ENCODE measurements at regions not wholly inside any gene's neighbourhood (a gene's known extent, or its start where the extent isn't known, plus 50 kb on each side); places are given as distances from the start of the nearest gene placed in this dataset.
A peak's percentile ranks its signal among the peaks of the same experiment; 100 is the strongest.

GRCh38 chr13:106702505-106702904 lies 134.6 kb upstream of the ARGLU1 start:
- H3F3A ChIP-seq (ENCODE audit: insufficient read depth, low read length, poor library complexity, severe bottlenecking) = no peaks in the 10 kb centered on the region
- H3K36me3 ChIP-seq (ENCODE audit: insufficient read depth, low read length) = no peaks in the 10 kb centered on the region
- H3K79me2 ChIP-seq (replicated peaks; ENCODE audit: insufficient read depth, low read length) = no peaks in the 10 kb centered on the region
- no peaks in the 10 kb centered on the region for H4K20me1 ChIP-seq (ENCODE audit: insufficient read depth)
- no peaks in the 10 kb centered on the region for H3K27me3 ChIP-seq (ENCODE audit: insufficient read depth, low read depth, low read length)
- no peak overlapping the region for H3K9ac ChIP-seq (ENCODE audit: low read length)
- H2AFZ ChIP-seq (ENCODE audit: low read depth, low read length) = no peak overlapping the region
- no peak overlapping the region for H3K4me2 ChIP-seq (ENCODE audit: low read length)
- TF ChIP-seq EP300 (conservative IDR thresholded peaks at IDR 0.05; ENCODE audit: poor library complexity, severe bottlenecking) (no peak), REST (IDR thresholded peaks at IDR 0.05; ENCODE audit: borderline replicate concordance) (no peak), TAF1 (IDR thresholded peaks at IDR 0.05; ENCODE audit: low read depth) (no peak), CTCF (IDR thresholded peaks at IDR 0.05; ENCODE audit: poor library complexity, severe bottlenecking) (no peak), POLR2AphosphoS5 (IDR thresholded peaks at IDR 0.05) (no peak), EZH2 (IDR thresholded peaks at IDR 0.05; ENCODE audit: borderline replicate concordance, insufficient read depth, low read length, poor library complexity, severe bottlenecking) (no peak), RAD21 (conservative IDR thresholded peaks at IDR 0.05) (no peak)
- H3K9me2 ChIP-seq (ENCODE audit: insufficient read depth, low read length) = no peaks in the 10 kb centered on the region
- H3K27ac ChIP-seq (ENCODE audit: low read length) = no peak overlapping the region
- no peaks in the 10 kb centered on the region for H3K9me3 ChIP-seq (ENCODE audit: low read length)
- no peak overlapping the region for H3K4me3 ChIP-seq (ENCODE audit: low read length)

- no peak overlapping the region for H3K9ac ChIP-seq (ENCODE audit: low read length)
- no peaks in the 10 kb centered on the region for H4K20me1 ChIP-seq (ENCODE audit: insufficient read depth)
- peak overlapping the region; percentile 14 for H2AFZ ChIP-seq (ENCODE audit: low read depth, low read length)
- no peak overlapping the region for H3K4me3 ChIP-seq (ENCODE audit: low read length)
- H3F3A ChIP-seq (ENCODE audit: insufficient read depth, low read length, poor library complexity, severe bottlenecking) = no peaks in the 10 kb centered on the region
- H3K36me3 ChIP-seq (ENCODE audit: insufficient read depth, low read length) = no peaks in the 10 kb centered on the region
- no peak overlapping the region for H3K27ac ChIP-seq (ENCODE audit: low read length)
- H3K79me2 ChIP-seq (replicated peaks; ENCODE audit: insufficient read depth, low read length) = no peaks in the 10 kb centered on the region
- TF ChIP-seq POLR2AphosphoS5 (IDR thresholded peaks at IDR 0.05) = no peak
- no peak for TF ChIP-seq CTCF (IDR thresholded peaks at IDR 0.05; ENCODE audit: poor library complexity, severe bottlenecking)
- no peak for TF ChIP-seq MXI1 (conservative IDR thresholded peaks at IDR 0.05; ENCODE audit: poor library complexity, severe bottlenecking)
- no peak for TF ChIP-seq RAD21 (conservative IDR thresholded peaks at IDR 0.05)
- TF ChIP-seq EZH2 (IDR thresholded peaks at IDR 0.05; ENCODE audit: borderline replicate concordance, insufficient read depth, low read length, poor library complexity, severe bottlenecking) = no peak
- no peak for TF ChIP-seq REST (IDR thresholded peaks at IDR 0.05; ENCODE audit: borderline replicate concordance)
- TF ChIP-seq TAF1 (IDR thresholded peaks at IDR 0.05; ENCODE audit: low read depth) = no peak
- no peak for TF ChIP-seq SMC3 (conservative IDR thresholded peaks at IDR 0.05; ENCODE audit: poor library complexity)
- no peak for TF ChIP-seq EP300 (conservative IDR thresholded peaks at IDR 0.05; ENCODE audit: poor library complexity, severe bottlenecking)
- no peak overlapping the region for H3K4me2 ChIP-seq (ENCODE audit: low read length)
- no peaks in the 10 kb centered on the region for H3K9me3 ChIP-seq (ENCODE audit: low read length)
- no peaks in the 10 kb centered on the region for H3K27me3 ChIP-seq (ENCODE audit: insufficient read depth, low read depth, low read length)
- H3K9me2 ChIP-seq (ENCODE audit: insufficient read depth, low read length) = no peaks in the 10 kb centered on the region
These were observed 133.9 kb upstream of the ARGLU1 start for GRCh38 chr13:106701771-106702341.

Measured in neural cell (in vitro differentiated cells).